EL (cell line): ENCODE measurements at regions not wholly inside any gene's neighbourhood (a gene's known extent, or its start where the extent isn't known, plus 50 kb on each side); places are given as distances from the start of the nearest gene placed in this dataset.
"Not testable (repeated sequence)": the region's sequence is repeated elsewhere in the genome, so short reads cannot be mapped to it uniquely, and the experiment has no call there.

ENCODE experiments used
- DNase-seq: peaks from one replicate; pipeline ENCODE4 v3.0.0-alpha.2; 2016

DNA sequence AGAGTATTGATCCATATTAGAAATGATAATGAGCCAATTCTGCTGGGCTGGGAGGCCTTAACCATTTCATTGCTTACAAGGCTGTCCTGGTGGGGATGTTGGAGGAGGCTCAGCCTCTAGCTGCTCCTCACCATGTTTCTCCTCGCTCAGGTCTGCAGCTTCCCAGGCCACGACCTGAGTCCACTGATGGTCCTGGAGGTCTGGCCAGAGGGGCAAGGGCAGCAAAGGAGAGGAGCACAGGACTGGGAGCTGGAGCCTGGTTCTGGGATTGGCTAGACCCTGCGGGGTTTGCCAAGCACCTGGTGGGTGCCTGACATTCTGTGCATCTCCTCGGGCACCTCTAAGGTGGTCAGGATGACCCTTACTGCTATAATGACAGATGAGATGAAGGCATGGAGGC, 92.6 kb downstream of the KIF26A start:
- DNase-seq = no peak

DNA sequence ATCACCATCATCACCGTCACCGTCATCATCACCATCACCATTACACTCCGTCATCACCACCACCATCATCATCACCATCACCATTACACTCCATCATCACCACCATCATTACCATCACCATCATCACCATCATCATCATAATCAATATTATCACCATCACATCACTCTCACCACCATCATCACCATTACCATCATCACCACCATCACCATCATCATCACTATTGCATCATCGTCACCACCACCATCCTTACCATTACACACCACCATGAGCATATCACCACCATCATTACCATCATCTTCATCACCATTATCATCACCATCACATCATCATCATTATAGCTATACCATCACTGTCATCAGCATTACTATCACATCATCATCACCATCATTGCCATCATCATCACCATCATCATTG, 93.7 kb downstream of the KIF26A start:
- DNase-seq = no peak

DNA sequence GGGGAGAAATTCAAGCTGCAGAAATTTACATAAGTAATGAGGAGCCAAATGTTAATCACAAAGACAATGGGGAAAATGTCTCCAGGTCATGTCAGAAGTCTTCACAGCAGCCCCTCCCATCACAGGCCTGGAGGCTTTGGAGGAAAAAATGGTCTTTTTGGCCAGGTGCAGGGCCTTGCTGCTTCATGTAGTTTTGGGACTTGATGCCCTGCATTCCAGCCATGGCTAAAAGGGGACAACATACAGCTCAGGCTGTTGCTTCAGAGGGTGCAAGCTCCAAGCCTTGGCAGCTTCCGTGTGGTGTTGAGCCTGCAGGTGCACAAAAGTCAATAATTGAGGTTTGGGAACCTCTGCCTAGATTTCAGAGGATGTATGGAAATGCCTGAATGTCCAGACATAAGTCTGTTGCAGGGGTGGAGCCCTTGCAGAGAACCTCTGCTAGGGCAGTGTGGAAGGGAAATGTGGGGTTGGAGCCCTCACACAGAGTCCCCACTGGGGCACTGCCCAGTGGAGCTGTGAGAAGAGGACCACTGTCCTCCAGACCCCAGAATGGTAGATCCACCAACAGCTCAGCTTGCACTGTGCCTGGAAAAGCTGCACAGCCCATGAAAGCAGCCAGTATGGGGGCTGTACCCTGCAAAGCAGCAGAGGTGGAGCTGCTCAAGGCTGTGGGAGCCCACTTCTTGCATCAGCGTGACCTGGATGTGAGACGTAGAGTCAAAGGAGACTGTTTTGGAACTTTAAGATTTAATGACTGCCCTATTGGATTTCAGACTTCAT, 95.8 kb downstream of the KIF26A start:
- DNase-seq = not testable (repeated sequence)

DNA sequence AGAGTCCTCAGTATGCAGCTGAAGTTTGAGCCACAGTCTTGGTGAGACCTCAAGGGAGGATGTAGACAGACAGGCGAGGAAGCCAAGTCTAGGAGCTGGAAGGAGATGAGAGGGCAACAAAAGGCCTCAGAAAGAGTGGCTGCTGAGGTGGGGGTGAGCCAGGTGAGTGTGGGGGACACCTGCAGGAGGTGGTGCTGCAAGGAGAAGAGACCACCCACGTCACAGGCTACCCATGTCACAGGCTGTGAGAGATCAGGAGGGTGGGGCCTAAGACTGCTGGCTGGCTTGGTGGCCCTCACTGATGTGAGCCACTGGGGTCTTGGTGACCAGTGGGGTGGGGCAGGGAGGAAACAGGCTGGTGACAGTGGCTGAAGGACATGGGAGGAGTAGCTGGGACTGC, 97.3 kb downstream of the KIF26A start:
- no peak for DNase-seq

DNA sequence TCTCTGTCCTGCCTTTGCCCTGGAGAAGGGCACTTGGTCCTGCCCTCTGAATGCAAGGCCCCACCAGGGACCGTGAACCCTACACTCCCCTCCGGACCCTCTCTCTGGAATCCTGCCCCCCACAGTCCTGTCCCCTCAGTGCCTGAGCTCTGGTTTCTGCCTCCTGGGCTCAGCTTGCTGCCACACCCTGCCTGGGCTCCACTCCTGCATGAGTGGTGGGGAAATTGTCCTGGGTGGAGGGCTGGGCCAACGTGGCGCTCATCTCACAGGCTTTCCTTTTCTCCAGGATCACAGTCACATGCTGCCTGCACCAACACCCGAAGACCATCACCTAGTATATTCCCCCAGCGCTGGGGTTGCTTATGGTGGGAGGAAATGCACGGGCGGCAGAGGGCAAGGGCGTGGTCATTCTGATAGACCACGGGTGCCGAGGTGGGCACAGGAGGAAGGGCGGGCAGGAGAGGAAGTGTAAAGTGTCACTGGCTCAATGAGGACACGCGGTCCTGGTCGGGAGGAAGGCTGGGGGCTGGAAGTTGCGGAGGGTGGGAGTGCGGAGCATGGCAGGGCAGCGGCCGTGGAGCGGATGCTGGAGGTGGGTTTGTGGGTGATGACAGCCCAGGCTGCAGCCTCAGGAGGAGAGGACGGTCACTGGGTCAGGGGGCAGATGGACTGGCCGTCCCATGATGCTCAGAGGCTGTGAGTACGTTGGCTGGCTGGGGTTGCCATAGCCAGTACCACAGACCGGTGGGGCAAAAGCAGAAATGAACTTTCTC, 99.5 kb downstream of the KIF26A start:
- DNase-seq = no peak

DNA sequence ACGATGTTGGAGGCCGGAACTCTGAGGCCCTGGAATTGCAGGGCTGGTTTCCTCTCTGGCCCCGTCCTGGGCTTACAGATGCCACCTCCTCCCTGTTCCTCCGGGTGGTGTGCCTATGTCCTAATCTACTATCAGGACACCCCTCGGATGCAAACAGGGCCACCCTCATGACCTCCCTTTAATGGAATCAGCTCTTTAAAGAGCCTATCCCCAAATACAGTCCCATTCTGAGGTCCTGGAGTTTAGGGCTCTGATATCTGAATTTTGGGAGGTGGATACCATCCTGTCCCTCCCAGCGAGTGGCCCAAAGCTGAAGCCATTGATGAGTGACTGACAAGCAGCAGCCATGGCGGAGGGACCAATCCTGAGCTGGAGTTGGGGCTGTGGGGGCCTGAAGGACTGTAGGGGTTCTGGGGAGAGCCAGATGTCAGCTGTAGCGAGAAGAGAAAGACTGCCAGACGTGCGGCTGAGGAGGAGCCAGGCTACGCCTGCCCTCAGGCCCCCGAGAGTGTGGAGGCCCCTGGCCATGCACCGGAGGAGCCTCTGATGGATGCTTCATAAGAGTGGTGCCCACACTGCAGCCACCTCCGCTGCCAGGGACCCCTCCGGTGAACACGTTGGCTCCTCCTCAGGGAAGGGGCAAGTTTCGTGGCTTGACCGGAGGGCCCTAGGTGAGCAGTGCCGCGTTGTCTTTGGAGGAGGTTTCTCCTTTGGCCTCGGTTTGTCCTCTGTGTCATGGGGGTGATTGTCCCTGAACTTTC, 100.2 kb downstream of the KIF26A start:
- no peak for DNase-seq

DNA sequence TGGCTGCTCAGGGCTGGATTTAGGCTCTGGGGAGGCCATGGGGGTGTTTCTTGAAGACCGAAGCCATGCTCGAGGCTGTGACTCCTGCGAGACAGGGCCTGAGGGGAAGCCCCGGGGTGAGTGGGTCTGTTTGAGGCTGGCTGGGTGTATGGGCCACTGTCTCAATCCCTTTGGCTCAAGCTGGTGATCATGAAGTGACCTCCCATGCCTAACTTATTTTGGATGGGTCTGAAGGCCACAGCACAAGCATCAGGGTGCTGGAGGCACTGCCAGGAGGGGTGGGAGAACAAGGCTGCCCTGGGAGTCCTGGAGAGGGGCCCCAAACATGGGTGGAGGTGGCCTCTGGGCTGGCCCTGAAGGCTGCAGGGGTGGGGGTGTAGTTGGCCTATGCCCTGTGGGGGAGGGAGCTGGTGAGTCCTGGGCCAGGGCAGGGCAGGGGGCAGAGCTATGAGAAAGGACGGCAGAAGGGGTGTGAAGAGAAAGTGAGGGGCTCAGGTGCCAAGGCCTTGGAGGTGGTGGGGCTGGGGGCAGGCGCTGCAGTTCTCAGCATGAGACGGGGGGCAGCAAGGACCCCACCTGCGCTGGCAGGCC, 100.9 kb downstream of the KIF26A start:
- DNase-seq = no peak

DNA sequence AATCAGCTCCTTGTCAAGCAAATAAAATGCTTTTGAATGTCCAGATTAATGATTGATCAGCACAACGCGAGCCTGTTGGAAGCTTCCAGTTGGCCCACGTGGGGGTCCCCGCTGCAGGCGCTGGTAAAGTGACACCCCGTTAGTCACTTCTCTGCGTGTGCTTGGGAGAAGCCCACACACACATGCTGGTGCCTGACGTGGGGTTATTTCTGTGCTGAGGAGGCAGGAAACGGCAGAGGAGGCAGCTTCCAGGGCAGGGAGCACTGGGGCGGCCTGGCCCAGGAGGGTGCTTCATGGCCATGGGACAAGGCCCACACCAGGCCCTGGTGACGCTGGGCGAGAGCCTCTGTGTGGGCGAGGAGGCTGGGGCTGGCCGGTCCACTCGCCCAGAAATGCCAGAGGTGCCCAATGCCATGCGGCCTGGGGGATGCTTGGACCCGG, 101.5 kb downstream of the KIF26A start:
- DNase-seq = no peak

DNA sequence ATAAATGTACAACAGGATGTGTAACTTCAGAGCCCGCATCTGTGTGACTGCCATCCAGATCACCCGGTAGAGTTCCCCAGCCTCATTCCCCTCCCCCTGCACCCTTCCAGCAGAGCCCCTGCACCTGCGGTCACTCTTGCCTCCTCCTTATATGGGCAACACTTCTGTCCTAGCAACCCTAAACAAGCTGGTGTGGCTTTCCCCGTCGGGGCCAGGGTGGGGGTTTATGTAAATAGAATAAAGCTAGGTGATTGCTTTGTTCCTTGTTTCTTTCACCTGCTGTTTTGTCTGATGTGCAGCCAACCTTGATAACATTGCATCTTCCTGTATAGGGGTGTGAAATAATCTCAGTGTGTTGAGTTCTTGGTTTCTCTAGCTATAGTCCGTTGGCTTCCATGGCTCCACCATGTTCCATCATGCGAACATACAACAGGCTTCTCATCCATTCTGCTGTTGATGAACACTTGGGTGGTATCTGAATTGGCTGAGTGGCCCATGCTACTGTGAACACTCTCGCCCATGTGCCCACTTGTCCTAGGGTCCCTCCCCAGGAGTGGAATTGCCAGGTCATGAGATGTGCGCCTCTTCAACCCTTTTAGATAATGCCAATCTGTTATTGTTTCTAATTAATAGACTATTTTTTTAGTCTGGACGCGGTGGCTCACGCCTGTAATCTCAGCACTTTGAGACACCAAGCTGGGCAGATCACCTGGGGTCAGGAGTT, 102.2 kb downstream of the KIF26A start:
- no peak for DNase-seq

DNA sequence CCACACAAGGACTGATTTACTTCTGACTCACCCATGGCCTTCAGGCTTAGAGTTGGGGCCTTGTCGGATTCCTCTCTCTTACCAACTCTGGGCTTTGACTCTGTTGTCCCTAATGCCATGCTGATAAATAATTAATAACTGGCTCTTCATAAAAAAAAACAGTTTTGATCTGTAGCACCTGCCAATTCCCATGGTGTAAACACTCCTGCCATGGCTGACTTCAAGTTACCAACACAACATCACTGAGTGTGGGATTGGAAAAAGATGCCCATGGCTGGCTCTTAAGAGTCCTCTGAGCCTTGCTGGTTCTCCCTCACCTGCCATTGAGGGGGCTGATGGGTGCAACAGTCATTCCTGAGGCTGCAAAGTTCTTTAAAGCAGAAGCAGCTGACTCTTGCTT, 104.8 kb downstream of the KIF26A start:
- DNase-seq = no peak

DNA sequence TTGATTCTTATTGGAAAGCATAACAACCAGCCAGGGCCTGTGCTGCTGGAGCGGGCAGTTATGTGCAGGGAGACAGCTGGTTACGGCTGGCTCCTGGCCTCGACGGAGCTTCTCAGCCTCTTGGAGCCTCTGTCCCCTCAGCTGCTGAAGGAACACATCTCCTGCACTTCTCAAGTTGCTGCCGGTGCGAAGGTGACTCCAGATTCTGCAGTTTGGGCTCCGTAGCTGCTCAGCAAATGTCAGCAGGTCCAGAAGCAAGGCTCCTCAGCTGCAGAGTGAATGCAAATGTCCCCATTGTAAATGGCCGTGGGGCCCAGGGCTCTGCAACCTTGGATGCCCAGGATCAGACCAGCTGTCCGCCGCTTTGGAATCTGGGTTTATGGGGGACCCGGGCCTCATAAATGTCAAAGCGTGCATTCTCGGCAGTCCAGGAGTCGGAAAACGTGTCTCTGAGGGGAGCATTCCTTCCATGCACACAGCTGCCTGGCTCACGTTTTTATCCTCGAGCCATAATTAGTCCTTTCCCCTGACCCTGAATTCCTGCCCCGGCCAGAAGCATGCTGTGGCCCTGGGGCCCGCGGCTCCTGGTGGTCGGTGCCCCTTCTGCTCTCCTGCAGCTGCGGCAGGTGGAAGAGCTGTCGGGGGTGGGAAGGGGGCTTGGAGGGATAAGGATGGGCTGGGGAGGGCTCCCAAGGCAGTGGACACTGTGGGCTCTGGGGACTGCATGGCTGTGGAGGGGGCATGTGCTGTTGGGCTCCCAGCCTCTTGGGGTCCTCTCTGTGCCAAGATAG, 106.0 kb downstream of the KIF26A start:
- no peak for DNase-seq

DNA sequence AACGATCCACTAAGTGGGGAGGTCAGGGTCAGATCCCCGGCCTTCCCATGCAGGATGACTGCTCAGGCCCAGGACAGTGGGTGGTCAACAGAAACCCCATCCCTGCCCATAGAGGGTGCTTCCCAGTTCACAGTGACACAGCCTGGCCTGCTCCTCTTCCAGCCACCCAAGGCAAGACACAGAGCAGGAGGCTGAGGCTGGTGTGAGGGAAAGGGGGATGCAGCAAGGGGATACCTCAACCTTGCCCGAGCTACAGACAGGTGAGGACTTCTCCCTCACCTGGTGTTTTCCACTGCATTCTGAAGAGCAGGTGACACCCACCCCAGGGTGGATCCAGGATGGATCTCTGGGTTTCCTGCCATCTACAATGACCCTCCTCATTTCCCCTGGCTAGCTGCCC, 106.7 kb downstream of the KIF26A start:
- no peak for DNase-seq

DNA sequence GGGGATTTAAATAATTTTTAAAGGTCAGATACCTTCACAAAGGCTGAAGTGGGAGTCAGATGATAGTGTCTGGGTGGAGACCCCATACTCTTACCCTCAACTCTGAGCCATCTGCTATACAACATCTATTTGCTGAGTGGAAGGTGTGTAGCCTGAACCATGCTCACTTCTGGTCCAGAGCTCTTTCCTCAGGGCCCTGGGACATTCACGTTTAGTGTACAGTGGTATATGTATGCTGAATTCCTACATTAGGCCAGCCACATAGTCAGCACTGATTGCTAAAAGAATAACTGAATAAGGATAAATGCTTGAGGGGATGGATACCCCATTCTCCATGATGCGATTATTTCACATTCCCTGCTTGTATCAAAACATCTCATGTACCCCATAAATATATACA, 107.3 kb downstream of the KIF26A start:
- DNase-seq = no peak

DNA sequence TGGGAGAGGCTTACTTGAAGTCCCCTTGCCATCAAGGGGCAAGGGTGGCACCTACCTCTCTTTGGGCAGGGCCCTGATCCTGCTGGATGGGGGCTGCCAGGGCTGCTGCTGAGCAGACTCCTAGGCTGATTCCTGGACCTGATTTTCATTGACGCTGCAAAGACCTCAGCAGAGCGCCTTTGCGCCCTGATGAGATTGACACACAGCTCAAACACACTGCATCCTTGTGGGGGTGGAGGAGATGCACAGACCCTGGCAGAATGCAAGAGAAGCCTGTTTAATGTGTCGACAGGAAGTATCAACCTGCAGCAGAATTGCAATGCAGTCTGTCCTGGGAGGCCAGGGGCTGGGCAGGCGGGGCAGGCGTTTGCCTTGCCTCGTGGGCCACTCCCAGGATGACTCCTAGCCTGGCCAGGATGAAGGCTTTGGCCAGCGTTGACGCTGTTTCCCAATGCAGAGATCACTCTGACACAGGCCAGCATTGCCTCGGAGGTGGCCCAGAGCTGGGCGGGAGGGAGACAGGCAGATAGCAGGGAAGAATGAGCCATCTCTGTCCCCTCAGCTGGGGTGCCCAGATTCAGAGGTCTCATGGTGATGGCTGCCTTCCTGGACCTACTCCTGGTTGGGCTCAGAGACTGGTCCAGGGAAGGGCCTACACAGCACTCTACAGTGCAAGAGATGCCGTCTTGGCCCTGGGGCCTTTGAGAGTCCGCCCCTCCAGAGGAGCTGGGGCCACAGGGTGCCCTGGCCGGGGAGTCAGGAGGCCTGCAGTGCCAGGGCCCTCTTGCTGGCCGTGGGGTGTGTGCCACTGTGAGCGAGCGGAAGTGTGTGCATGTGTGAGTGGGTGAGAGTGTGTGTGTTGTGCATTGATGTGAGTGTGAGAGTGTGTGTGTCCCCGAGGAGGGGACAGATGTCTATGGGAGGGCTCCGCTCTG, 108.3 kb downstream of the KIF26A start:
- no peak for DNase-seq

DNA sequence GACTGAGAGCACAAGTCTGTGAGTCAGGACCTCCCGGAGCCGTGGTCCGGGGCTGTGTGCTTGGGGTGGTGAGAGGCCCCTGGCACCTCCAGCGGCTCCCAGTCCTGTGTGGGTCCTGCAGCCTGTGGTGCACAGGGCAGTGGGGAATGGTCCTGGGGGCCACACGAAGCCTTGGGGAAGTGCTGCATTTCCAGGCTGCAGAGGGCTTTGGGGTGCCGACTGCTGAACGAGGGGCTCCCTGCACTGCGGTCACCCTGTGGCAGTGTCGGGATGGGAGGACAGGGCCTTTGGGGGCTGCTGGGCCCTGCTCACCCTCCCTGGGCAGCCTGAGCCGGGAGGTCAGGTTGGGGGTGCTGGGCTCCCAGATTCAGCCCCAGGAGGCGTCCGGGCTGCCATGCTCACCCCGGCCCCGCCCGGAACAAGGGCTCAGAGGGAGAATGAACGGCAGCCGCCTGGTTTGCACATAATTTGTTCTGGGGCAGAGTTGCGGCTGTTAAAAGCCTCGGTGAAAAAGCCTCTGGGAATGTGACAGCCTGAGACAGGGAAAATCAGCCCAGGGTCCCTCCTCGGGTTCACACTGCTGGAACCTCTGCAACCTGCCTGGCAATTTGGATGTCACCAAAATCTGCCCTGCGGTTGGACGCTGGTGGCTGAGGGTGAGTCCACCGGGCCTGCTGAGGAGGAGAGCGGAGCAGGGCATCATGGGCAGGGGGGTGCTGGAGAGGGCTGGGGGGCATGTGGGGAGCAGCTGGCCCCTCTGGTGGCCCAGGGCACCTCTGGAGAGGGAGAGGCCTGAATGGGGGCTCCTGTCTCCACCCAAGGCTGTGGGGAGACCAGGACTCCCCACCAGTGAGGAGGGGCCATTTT, 109.2 kb downstream of the KIF26A start:
- no peak for DNase-seq

DNA sequence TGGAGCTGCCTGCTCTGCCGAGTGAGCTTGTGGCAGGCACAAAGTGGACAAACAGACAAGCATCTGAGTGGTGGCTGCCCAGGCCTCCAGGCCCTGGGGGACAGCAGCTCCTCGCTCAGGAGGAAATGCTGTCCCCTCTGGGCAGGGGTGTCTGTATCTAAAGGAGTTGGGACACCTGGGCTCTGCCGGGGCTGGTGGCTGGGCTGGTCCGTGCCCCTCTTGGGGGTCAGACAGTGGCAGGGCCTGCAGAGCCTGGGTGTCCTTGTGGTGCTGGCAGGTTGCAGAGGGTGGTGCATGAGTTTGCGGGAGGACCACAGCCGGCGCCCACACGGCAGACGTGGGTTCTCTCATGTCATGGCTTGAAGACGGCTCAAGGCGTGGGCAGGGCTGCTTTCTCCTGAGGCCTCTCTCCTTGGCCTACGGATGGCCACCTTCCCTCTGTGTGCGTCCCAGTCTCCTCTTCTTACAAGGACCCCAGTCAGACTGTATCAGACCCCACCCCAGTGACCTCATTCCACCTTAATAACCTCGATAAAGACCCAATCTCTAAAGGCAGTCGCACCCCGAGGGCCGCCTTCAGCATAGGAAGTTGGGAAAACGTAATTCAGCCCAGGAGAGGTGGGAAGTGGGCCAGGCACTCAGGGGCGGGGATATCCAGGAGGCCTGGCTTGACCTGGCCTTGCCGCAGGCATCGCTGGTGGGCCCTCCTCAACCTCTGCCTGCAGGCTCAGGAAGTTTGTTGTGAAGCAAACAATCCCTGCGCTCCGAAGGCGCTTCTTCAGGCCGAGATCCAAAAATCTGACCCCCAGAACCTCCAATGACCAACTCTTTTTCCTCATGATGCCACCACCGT, 110.0 kb downstream of the KIF26A start:
- no peak for DNase-seq

DNA sequence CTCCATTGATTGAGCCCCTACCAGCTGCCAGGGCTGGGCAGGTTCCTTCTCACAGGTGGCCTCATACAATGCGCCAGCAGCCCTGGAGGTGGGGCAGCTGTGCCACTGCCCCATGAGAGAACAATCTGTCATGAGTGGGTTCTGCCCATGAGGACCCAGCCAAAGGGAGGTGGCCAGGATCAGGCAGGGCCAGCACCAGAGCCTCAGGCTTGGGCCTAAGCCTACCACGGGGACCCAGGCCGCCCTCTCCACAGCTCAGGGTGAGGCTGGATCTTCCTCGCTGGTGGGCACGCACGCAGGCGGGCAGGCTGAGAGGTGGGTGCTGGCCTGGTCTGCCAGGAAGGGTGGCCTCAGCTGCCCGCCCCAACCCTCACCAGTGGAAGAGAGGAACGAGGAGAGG, 110.7 kb downstream of the KIF26A start:
- DNase-seq = no peak

DNA sequence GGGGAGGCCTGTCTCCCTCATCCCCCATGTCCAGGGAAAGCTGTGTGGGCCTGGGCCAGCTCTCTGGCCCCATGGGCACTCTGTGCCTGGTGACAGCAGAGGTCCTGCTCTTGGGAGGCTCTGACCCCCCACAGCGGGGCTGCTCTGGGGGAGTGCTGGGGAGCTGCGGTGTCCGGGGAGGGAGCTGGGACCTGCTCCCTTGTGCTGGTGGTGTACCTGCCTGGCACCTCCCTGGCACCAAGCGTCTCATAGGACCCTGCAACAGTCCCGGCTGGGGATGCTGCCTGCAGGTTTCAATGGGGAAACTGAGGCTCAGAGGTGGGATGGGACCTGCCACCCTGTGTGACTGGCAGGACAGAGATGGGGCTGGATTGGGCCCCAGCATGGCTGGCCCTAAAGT, 111.3 kb downstream of the KIF26A start:
- DNase-seq = no peak

DNA sequence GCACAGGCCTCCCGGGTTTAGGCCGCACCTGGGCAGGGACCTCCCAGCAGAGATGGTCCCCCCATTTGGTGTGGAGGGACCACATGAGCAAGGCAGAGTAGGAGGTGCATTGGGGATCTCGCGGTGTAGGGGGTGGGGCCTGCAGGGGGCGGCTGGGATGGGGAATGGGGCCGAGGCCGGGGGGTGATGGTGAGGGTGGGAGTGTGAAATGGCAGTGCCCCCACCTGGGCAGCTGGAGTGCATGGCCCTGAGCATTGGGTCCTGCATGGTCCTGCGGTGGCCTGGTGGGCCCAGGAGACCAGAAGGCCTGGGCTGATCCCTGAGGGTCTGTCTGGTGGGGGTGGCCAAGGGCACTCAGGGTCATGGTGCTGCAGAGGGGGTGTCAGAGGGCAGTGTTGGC, 111.8 kb downstream of the KIF26A start:
- no peak for DNase-seq
